H1 (cell line): ENCODE measurements at regions not wholly inside any gene's neighbourhood (a gene's known extent, or its start where the extent isn't known, plus 50 kb on each side); places are given as distances from the start of the nearest gene placed in this dataset.

ENCODE experiments used
- CHD7 ChIP-seq: fragments of 300-600 bp; sonication (generic); IDR thresholded peaks from 2 replicates; pipeline ENCODE4 v1.7.1; 2012; ENCODE audit warnings: low read length, moderate library complexity, mild to moderate bottlenecking, inconsistent platforms; ENCODE audit not compliant: insufficient replicate concordance
- CTBP2 ChIP-seq: IDR thresholded peaks from 2 replicates; pipeline ENCODE4 v1.7.0; 2011; ENCODE audit warnings: borderline replicate concordance, mild to moderate bottlenecking, moderate library complexity, mixed read lengths, low read length; ENCODE audit not compliant: insufficient read depth, insufficient read length
- EP300 ChIP-seq, 2 experiments: IDR thresholded peaks; 1 replicate in 1 of 2; 2 replicates in 1 of 2; pipeline ENCODE4 v1.6.1; 2011 to 2012; ENCODE audit warnings: low read depth in 2 of 2, low read length in 2 of 2, mild to moderate bottlenecking in 2 of 2, borderline replicate concordance in 1 of 2, inconsistent platforms in 1 of 2, moderate library complexity in 1 of 2
- EZH2 ChIP-seq: fragments of 200-600 bp; sonication (generic); IDR thresholded peaks from 2 replicates; pipeline ENCODE4 v1.7.1; 2012; ENCODE audit warnings: low read depth, mild to moderate bottlenecking, moderate library complexity, low read length, inconsistent platforms; ENCODE audit not compliant: severe bottlenecking
- GTF2F1 ChIP-seq: IDR thresholded peaks from 2 replicates; pipeline ENCODE4 v1.6.1; 2012; ENCODE audit warnings: low read depth, low read length, improper control_type of control experiment, borderline replicate concordance
- JUN ChIP-seq: IDR thresholded peaks from 2 replicates; pipeline ENCODE4 v1.6.1; 2011; ENCODE audit warnings: low read depth, mild to moderate bottlenecking, improper control_type of control experiment, low read length
- TF ChIP-seq, protein P1 (sequence below), 3 experiments: IDR thresholded peaks; 1 replicate in 2 of 3; 2 replicates in 1 of 3; pipeline versions ENCODE4 v1.5.1 to v1.6.1; 2011; ENCODE audit warnings: low read length in 3 of 3, mild to moderate bottlenecking in 3 of 3, inconsistent platforms in 2 of 3, low read depth in 1 of 3, moderate library complexity in 1 of 3; ENCODE audit not compliant: insufficient read depth in 1 of 3; ENCODE audit errors: control extremely low read depth in 1 of 3

DNA sequence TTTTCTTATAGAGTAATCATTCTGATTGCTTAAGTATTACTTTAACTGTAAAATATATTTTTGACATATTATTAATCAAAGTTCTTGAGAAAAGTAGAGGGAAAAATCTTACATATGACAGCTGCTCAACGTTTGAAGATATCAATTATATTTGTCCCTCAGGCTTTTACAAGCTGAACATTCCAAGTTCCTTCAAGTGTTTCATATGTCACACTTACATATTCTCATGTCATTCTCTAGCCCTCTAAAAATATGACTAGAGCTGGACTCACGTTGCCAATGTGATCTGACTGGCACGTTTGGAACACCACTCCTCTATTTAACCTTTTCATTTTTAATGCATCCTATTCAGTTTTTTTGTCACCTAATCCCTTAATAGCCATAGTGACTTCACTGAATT lies 492.9 kb downstream of the PCDH18 start:
- no peak for TF ChIP-seq CTBP2
- no peak for TF ChIP-seq EP300 (IDR thresholded peaks at IDR 0.05; ENCODE audit: borderline replicate concordance in 1 of 2, low read depth in 2 of 2, low read length in 2 of 2)
- no peak for TF ChIP-seq EZH2
- TF ChIP-seq, protein P1, sequence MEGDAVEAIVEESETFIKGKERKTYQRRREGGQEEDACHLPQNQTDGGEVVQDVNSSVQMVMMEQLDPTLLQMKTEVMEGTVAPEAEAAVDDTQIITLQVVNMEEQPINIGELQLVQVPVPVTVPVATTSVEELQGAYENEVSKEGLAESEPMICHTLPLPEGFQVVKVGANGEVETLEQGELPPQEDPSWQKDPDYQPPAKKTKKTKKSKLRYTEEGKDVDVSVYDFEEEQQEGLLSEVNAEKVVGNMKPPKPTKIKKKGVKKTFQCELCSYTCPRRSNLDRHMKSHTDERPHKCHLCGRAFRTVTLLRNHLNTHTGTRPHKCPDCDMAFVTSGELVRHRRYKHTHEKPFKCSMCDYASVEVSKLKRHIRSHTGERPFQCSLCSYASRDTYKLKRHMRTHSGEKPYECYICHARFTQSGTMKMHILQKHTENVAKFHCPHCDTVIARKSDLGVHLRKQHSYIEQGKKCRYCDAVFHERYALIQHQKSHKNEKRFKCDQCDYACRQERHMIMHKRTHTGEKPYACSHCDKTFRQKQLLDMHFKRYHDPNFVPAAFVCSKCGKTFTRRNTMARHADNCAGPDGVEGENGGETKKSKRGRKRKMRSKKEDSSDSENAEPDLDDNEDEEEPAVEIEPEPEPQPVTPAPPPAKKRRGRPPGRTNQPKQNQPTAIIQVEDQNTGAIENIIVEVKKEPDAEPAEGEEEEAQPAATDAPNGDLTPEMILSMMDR (IDR thresholded peaks at IDR 0.05; ENCODE audit: control extremely low read depth in 1 of 3, insufficient read depth in 1 of 3, low read depth in 1 of 3, low read length in 3 of 3), result no peak
- no peak for TF ChIP-seq GTF2F1
- no peak for TF ChIP-seq CHD7
- TF ChIP-seq JUN, result no peak
